HG02623 (cell line): ENCODE measurements at regions not wholly inside any gene's neighbourhood (a gene's known extent, or its start where the extent isn't known, plus 50 kb on each side); places are given as distances from the start of the nearest gene placed in this dataset.

ENCODE experiments used
- ATAC-seq: cut with Tn5 transposase; IDR thresholded peaks from one replicate; pipeline ENCODE4 v1.9.1; 2021; ENCODE audit warnings: moderate library complexity; ENCODE audit not compliant: unreplicated experiment

DNA sequence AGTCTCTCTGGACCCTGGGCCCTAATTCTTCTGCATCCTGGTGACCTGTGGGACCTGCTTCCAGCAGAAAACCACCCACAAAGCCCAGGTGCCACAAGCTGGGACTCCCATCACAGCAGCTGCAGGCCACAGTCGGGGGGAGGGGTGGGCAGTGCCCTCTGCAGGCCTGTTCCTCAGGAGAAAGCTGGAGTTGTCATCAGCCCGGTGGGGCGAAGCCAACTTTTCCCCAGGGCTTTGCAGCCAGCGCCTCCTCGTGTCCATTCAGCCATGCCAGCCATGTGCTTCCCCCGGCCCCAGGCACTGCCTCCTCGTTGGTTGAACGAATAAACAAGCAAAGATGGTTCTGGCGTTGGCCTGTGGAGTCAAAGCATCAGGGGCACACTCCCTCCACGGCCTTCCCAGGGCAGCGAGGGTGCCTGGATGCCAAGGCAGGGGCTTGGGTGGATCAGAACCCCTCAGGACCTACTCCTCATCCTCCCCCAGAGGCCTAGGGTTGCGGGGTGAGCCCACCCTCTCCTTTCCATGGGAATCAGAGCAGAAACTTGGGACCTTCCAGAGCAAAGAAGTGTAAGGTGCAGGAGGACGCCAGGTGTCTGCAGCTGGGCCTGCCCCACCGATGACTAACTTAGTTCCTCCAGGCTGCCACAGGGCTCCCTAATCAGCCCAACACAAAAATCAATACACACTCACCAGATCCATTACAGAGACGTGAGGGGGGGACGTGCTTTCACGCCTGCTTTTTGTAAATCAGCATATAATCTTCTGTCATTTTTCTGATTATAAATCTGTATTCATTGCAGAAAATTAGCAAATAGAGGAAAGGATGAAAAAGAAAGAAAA is 75.7 kb upstream of the RAB6C start:
- no peak for ATAC-seq

GRCh38 chr2:129904532-129905446 is 74.7 kb upstream of the RAB6C start:
- no peak for ATAC-seq

DNA sequence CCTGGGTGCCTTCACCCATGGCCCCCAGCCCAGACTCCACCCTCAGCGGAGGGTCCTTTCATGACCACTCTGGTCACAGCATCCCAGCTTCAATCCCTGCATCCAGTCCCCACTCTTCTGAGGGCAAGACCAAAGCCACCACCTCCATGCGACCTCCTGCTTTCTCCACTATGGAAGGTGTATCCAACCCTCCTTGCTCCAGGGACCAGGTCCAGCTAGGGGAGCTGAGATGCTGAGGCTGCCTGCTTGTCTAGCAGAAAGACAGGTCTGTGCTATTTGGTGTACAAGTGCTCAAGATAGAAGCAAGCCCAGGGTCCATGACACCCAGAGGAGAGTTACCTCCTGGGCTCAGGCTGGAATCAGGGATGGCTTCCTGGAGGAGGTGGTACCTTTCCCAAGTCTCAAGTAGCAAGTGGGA is 73.8 kb upstream of the RAB6C start:
- ATAC-seq: no peak

DNA sequence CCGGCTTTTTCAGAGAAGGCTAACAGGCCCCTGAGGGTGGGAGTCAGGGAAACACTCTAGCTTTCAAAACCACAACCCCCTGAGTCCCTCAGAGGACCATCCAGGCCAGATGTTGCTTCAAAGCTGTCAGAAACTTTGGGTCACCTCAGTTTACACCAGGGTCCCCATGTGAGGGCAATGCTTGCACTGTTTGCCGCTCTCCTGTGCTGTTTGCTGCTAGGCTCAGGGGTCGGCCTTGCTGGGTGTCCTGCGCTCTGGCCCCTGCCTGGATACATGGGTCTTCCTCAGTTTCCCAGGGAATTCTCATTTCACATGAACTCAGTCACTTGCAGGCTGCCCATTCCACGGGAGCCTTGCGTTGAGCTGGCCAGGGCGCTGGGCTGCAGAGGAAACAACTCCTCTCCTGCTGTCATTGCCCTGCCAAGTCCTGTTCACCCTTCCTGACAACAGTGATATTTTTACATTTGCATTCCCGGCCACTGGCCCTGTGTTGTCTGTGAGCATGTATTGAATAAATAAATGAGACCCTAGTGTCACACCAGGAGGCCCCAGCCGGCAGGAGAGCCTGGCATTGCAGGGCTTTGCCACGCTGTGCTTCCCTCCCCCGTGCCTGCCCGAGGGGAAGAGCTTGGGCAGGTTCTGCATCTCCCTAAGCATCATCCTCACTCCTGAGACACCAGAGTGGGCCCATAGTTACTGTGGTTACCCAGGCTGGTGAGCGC is 73.2 kb upstream of the RAB6C start:
- ATAC-seq: no peak

DNA sequence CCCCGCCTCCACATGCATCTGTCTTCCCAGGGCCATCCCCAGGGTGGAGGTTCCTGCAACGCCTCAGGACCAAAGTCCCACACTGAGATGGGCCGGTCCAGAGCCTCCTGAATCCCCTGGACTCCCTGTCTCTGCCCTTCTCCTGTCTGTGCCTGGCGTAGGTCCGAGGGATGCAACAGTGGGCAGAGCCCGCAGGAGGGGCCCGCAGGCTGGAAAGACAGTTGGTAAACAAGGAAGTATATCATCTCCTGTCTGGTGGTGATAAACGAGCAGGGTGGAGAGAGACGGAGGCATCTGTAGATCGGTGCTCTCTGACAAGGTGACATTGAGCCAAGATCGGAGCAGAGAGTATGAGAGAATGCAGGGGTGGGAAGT is 72.6 kb upstream of the RAB6C start:
- no peak for ATAC-seq

DNA sequence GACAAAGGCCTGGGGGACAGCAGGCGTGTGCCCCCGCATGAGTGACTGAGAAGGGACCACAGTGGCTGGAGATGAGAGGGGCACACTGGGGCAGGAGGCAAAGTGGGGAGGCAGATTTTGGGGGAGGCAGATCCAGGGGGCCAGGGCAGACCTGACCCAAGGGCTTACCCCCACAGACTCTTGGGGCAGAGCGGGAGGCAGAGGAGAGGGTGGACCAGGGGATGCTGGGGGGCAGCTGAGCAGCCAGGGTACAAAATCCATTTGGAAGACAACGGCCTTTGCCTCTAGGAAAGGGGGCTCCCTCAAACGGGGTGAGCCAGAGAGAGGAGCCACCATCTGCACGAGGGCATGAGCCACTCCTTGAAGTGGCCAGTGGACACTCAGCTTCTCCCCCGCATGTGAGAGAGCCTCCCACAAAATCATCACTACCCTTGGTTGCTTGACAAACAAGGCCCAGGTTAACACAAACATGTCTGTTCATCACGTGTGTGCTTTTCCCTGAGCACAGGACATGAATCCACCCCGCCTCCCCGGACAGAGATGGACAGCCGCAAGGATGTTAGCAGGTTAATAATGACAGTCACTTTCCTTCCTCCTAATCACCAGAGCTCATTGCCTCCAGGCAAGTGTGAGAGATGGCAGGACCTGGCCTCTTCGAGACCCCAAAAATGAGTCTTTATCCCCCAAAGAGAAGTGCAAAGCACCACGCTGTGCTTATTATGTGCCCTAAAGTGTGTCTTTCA is 72.0 kb upstream of the RAB6C start:
- ATAC-seq: no peak

DNA sequence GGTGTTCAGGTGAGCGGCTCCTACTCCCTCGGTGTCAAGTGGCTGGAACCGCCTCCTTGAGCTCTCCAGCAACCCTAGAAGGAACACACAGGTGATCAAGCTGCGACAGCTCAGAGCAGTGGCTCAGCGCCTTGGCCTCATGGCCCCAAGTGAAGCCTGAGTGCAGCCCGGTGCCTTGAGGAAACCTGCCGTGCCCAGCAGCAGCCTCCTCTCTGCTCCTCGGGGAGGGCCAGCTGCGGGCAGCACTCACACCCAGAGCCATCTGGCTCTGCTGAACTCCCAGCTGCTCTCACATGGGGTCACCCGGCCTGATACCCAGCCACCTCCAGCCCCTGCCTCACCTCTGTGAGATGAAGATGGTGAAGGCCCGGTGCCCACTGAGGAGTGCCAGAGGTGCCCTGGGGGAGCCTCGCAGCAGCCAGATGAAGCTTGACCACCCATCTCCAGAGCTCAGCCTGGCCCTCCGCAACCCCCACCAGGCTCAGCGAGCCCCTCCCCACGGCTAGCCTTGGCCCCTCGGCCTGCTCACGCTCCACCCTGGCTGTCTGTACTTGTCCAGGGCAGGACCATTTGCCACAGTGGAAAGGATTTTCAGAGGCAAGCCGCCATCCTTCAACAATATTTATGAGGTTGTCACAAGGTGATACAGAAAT is 70.6 kb upstream of the RAB6C start:
- no peak for ATAC-seq

DNA sequence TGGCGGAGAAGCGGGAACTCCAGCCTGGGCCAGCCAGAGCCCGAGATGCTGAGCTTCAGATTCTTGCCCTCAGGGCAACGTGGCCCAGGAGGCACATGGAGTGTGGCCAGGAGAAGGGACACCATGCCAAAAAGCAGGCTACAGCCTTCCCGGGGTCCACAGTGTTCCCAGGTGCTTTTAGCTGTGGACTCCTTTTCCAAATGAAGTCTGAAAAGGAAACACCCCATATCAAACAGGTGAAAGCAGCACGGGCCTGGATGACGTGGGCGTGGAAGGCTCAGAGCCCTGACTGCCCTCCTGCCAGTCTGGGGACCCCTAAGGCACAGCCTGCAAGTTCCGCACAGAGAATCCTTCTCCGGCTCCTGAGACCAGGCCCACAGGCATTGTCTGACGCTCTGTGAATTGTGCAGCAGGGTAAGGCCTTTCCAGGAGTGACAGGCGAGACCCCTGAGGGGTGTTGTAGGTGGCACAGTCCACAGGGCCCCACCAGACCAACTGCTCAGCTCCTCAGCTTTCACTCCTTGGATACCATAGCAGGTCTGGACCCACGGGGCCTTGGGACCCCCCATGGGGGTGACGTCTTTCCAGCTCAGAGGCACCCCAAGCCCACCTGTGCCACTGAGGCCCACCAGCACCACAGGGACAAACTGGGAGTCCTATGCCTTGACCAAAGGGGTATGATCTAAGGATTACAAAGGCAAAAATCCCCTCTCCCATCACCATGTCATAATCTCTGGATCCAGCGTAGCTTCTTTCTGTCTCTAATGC is 69.6 kb upstream of the RAB6C start:
- no peak for ATAC-seq

GRCh38 chr2:129910446-129911362 is 68.8 kb upstream of the RAB6C start:
- ATAC-seq: no peak

- no peak for ATAC-seq
Observed at GRCh38 chr2:129911363-129912065, 68.0 kb upstream of the RAB6C start.

DNA sequence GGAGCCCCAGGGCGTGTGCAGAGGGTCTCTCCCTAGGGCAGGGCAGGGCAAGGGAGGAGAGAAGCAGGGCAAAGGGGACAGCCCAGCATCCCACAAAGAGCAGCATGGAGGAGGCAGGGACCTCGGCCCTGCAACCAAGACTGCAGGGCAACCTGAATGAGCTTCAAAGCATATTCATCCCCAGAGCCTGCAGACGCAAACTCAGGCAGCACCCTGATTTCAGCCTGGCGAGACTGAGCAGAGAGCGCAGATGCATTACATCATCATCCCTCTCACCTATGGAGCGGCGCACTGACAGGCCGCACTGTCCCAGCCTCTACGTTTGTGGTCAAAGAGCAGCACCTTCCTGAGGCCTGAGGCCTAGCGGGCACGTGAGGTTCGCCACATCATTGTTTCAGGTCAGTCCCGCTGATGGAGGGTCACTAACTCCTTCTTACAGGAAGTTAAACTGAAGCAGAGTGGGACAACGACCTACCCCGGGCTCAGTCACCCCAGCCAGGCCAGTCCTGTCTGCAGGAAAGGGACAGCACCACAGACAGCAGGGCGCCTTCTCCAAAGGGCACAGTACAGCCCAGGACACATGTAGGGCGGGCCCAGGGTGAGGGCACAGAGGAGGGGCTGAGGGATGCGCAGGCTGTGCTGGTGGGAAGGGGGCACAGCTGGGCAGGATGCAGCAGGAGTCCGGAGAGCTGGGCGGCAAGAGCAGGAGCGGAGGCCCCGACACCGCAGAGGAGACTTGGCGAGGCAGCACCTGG is 67.2 kb upstream of the RAB6C start:
- ATAC-seq: no peak

DNA sequence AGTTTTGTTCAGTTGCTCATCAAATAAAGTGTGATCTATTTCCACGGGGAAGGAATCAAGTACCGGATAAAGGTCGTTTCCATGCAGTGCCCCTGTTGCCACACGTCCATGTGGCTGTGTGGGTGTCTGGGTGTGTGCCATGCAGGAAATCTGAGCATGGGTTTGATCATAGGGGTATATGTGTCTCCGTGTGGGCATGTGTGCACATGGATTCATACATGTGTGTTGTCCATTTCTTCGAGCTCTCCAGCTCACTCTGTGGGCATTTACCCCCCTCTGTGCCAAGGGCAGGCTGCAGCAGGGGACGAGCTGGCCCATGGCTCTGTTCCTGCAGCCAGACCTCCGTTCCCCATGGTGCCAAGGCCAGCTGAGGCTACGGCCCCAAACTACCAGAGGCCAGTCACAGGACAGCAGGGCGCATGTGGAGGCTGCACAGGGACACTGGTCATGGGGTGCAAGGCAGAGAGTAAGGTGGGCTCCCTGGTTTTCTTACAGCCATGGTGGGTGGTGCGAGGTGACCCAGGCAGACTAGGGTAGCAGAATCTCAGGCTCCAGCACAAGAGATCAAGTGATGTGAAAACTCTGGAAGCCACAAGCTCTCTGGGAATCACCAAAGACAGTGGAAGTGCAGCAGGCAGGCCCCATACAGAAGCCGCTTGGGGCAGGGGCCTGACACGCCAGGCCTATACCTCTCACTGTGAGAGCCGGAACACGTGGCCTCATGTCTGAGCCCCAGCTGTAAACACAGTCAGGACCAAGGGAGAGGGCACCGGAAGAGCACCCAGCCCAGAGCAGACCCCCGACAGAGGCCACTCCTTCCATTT is 66.4 kb upstream of the RAB6C start:
- ATAC-seq: no peak

GRCh38 chr2:129913695-129914495 is 65.6 kb upstream of the RAB6C start:
- ATAC-seq: no peak

DNA sequence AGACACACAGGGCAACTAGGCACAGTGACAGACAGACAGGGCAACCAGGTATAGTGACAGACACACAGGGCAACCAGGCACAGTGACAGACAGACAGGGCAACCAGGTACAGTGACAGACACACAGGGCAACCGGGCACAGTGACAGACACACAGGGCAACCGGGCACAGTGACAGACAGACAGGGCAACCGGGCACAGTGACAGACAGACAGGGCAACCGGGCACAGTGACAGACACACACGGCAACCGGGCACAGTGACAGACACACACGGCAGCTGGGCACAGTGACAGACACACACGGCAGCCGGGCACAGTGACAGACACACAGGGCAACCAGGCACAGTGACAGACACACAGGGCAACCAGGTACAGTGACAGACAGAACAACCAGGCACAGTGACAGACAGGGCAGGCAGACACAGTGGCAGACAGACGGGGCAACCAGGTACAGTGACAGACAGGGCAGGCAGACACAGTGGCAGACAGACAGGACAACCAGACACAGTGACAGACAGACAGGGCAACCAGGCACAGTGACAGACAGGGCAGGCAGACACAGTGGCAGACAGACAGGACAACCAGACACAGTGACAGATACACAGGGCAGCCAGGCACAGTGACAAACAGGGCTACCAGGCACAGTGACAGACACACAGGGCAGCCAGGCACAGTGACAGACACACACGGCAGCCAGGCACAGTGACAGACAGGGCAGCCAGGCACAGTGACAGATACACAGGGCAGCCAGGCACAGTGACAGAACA is 64.7 kb upstream of the RAB6C start:
- ATAC-seq: no peak
